Hematopoietic multipotent progenitor cell (in vitro differentiated cells): ENCODE measurements at regions not wholly inside any gene's neighbourhood (a gene's known extent, or its start where the extent isn't known, plus 50 kb on each side); places are given as distances from the start of the nearest gene placed in this dataset.
"Not testable (repeated sequence)": the region's sequence is repeated elsewhere in the genome, so short reads cannot be mapped to it uniquely, and the experiment has no call there.

Experiments used
- DNase-seq, 3 donors: peaks; one replicate each; pipeline ENCODE4 v3.0.0-alpha.2; 2011 to 2015; ENCODE audit warnings: low read depth in 2 of 3, low spot score in 2 of 3

- no peak for DNase-seq
Measured at GRCh38 chr7:95863-96260, 96.5 kb upstream of the FAM20C start.

- DNase-seq = no peak
Measured at GRCh38 chr7:96861-97260, 95.5 kb upstream of the FAM20C start.

- no peak for DNase-seq
Measured at GRCh38 chr7:97310-97841, 95.0 kb upstream of the FAM20C start.

- DNase-seq = no peak
Measured at GRCh38 chr7:101146-102046, 91.0 kb upstream of the FAM20C start.

- no peak for DNase-seq
Measured at GRCh38 chr7:102047-102711, 90.2 kb upstream of the FAM20C start.

GRCh38 chr7:102721-103120 is 89.7 kb upstream of the FAM20C start:
- DNase-seq = no peak

GRCh38 chr7:103981-104380 is 88.4 kb upstream of the FAM20C start:
- not testable (repeated sequence) for DNase-seq

- DNase-seq = no peak
Measured at GRCh38 chr7:105002-105401, 87.4 kb upstream of the FAM20C start.

- no peak for DNase-seq
Measured at GRCh38 chr7:106356-106755, 86.0 kb upstream of the FAM20C start.

GRCh38 chr7:107233-107632 is 85.1 kb upstream of the FAM20C start:
- no peak for DNase-seq

GRCh38 chr7:107907-108306 is 84.5 kb upstream of the FAM20C start:
- DNase-seq = no peak

- DNase-seq = no peak
Measured at GRCh38 chr7:109094-109493, 83.3 kb upstream of the FAM20C start.

GRCh38 chr7:109898-110556 is 82.3 kb upstream of the FAM20C start:
- DNase-seq = no peak

GRCh38 chr7:110557-111232 is 81.7 kb upstream of the FAM20C start:
- no peak for DNase-seq

- DNase-seq = no peak
Measured at GRCh38 chr7:111591-111990, 80.8 kb upstream of the FAM20C start.

- DNase-seq = peak in 1 of 3 donors; percentile 27
Measured at GRCh38 chr7:112881-113280, 79.5 kb upstream of the FAM20C start.

- peak in 2 of 3 donors; percentile 12 to 42 for DNase-seq
Measured at GRCh38 chr7:115274-115911, 77.0 kb upstream of the FAM20C start.

GRCh38 chr7:116188-116981 is 76.0 kb upstream of the FAM20C start:
- DNase-seq = no peak

- DNase-seq = no peak
Measured at GRCh38 chr7:117836-118614, 74.3 kb upstream of the FAM20C start.
